GM21825 (cell line): ENCODE measurements at regions not wholly inside any gene's neighbourhood (a gene's known extent, or its start where the extent isn't known, plus 50 kb on each side); places are given as distances from the start of the nearest gene placed in this dataset.

Experiments
- ATAC-seq: cut with Tn5 transposase; IDR thresholded peaks from one replicate; pipeline ENCODE4 v1.9.1; 2021; ENCODE audit warnings: mild to moderate bottlenecking, moderate library complexity; ENCODE audit not compliant: unreplicated experiment

- no peak for ATAC-seq
Measured at GRCh38 chr20:50399555-50399916, 110.6 kb upstream of the PTPN1 start.

- no peak for ATAC-seq
Measured at GRCh38 chr20:50399917-50400704, 110.1 kb upstream of the PTPN1 start.

- ATAC-seq: no peak
Measured at GRCh38 chr20:50400705-50401586, 109.2 kb upstream of the PTPN1 start.

- ATAC-seq: no peak
Measured at GRCh38 chr20:50401587-50402418, 108.4 kb upstream of the PTPN1 start.

- ATAC-seq: no peak
Measured at GRCh38 chr20:50403565-50404418, 106.4 kb upstream of the PTPN1 start.

- ATAC-seq: no peak
Measured at GRCh38 chr20:50404419-50405234, 105.6 kb upstream of the PTPN1 start.

GRCh38 chr20:50405235-50405914 lies 104.8 kb upstream of the PTPN1 start:
- no peak for ATAC-seq

GRCh38 chr20:50405915-50406609 lies 104.1 kb upstream of the PTPN1 start:
- ATAC-seq: no peak

GRCh38 chr20:50406610-50407136 lies 103.5 kb upstream of the PTPN1 start:
- ATAC-seq: no peak

- no peak for ATAC-seq
Measured at GRCh38 chr20:50408526-50409364, 101.4 kb upstream of the PTPN1 start.

GRCh38 chr20:50409495-50409894 lies 100.7 kb upstream of the PTPN1 start:
- no peak for ATAC-seq

GRCh38 chr20:50410343-50410742 lies 99.8 kb upstream of the PTPN1 start:
- ATAC-seq: no peak

- ATAC-seq: no peak
Measured at GRCh38 chr20:50412069-50412468, 98.1 kb upstream of the PTPN1 start.

- no peak for ATAC-seq
Measured at GRCh38 chr20:50412499-50412898, 97.7 kb upstream of the PTPN1 start.

- no peak for ATAC-seq
Measured at GRCh38 chr20:50413088-50413500, 97.1 kb upstream of the PTPN1 start.

GRCh38 chr20:50415021-50415515 lies 95.1 kb upstream of the PTPN1 start:
- ATAC-seq: no peak
